Mesenchymal stem cell (in vitro differentiated cells and primary cell): ENCODE measurements at regions not wholly inside any gene's neighbourhood (a gene's known extent, or its start where the extent isn't known, plus 50 kb on each side); places are given as distances from the start of the nearest gene placed in this dataset.

Experiments
- DNase-seq: peaks from one replicate; pipeline ENCODE4 v3.0.0-alpha.2; 2013
- H2AFZ ChIP-seq: one replicate; pipeline ENCODE4 v1.6.1; 2013; ENCODE audit warnings: low read depth, mild to moderate bottlenecking, control low read depth, inconsistent platforms, low read length, moderate library complexity
- H2AK5ac ChIP-seq: 2 replicates; pipeline ENCODE4 v1.6.1; 2013; ENCODE audit warnings: low read length, moderate library complexity, mild to moderate bottlenecking, inconsistent platforms; ENCODE audit not compliant: severe bottlenecking
- H2BK120ac ChIP-seq: one replicate; pipeline ENCODE4 v1.6.1; 2013; ENCODE audit warnings: low read depth, mild to moderate bottlenecking, inconsistent platforms, low read length, moderate library complexity
- H2BK12ac ChIP-seq, 2 experiments: one replicate each; pipeline ENCODE4 v1.6.1; 2013; ENCODE audit warnings: inconsistent platforms in 2 of 2, low read length in 2 of 2, mild to moderate bottlenecking in 2 of 2, moderate library complexity in 2 of 2, control low read depth in 1 of 2
- H2BK15ac ChIP-seq: one replicate; pipeline ENCODE4 v1.6.1; 2013; ENCODE audit warnings: mild to moderate bottlenecking, low read depth, inconsistent platforms; ENCODE audit not compliant: poor library complexity, severe bottlenecking
- H2BK5ac ChIP-seq: 2 replicates; pipeline ENCODE4 v1.6.1; 2013; ENCODE audit warnings: low read depth, mild to moderate bottlenecking, low read length, control low read depth, inconsistent platforms; ENCODE audit not compliant: poor library complexity, severe bottlenecking
- H3K14ac ChIP-seq, 2 experiments: one replicate each; pipeline ENCODE4 v1.6.1; 2013; ENCODE audit warnings: inconsistent platforms in 2 of 2, low read length in 2 of 2, control low read depth in 1 of 2, mild to moderate bottlenecking in 1 of 2, moderate library complexity in 1 of 2
- H3K18ac ChIP-seq, 2 experiments: one replicate each; pipeline ENCODE4 v1.6.1; 2013; ENCODE audit warnings: inconsistent platforms in 2 of 2, low read length in 2 of 2, control low read depth in 1 of 2, low read depth in 1 of 2, mild to moderate bottlenecking in 1 of 2
- H3K23ac ChIP-seq, 2 experiments: one replicate each; pipeline ENCODE4 v1.6.1; 2013; ENCODE audit warnings: inconsistent platforms in 2 of 2, low read length in 2 of 2, mild to moderate bottlenecking in 2 of 2, moderate library complexity in 2 of 2, control low read depth in 1 of 2
- H3K27ac ChIP-seq: 2 replicates; pipeline ENCODE4 v1.5.1; 2013; ENCODE audit warnings: mild to moderate bottlenecking, moderate library complexity, low read length, control low read depth, inconsistent platforms; ENCODE audit not compliant: poor library complexity, severe bottlenecking
- H3K27me3 ChIP-seq, 2 experiments: 2 replicates each; pipeline versions ENCODE4 v1.6.1 to v1.7.0; 2013; ENCODE audit warnings: low read length in 2 of 2, mild to moderate bottlenecking in 2 of 2, moderate library complexity in 2 of 2, control low read depth in 1 of 2, inconsistent platforms in 1 of 2; ENCODE audit not compliant: control insufficient read depth in 1 of 2, insufficient read depth in 1 of 2
- H3K36me3 ChIP-seq, 2 experiments: 2 replicates each; pipeline versions ENCODE4 v1.6.1 to v1.7.0; 2013; ENCODE audit warnings: low read length in 2 of 2, control low read depth in 1 of 2, inconsistent platforms in 1 of 2, low read depth in 1 of 2, mild to moderate bottlenecking in 1 of 2; ENCODE audit not compliant: insufficient read depth in 2 of 2, control insufficient read depth in 1 of 2
- H3K4ac ChIP-seq, 2 experiments: one replicate each; pipeline ENCODE4 v1.6.1; 2013; ENCODE audit warnings: inconsistent platforms in 2 of 2, low read length in 2 of 2, mild to moderate bottlenecking in 2 of 2, moderate library complexity in 2 of 2, control low read depth in 1 of 2, low read depth in 1 of 2
- H3K4me1 ChIP-seq: 2 replicates; pipeline ENCODE4 v1.6.1; 2013; ENCODE audit warnings: low read depth, low read length, control low read depth; ENCODE audit not compliant: control insufficient read depth, insufficient read depth
- H3K4me2 ChIP-seq: 2 replicates; pipeline ENCODE4 v1.6.1; 2013; ENCODE audit warnings: low read length, mild to moderate bottlenecking, inconsistent platforms; ENCODE audit not compliant: poor library complexity, severe bottlenecking
- H3K4me3 ChIP-seq, 2 experiments: 2 replicates each; pipeline versions ENCODE4 v1.5.1 to v1.7.0; 2013; ENCODE audit warnings: low read length in 2 of 2, mild to moderate bottlenecking in 2 of 2, control low read depth in 1 of 2, low read depth in 1 of 2; ENCODE audit not compliant: insufficient read depth in 1 of 2
- H3K79me1 ChIP-seq: replicated peaks from 2 replicates; pipeline ENCODE4 v1.6.1; 2013; ENCODE audit warnings: mild to moderate bottlenecking, control low read depth, low read length, inconsistent platforms; ENCODE audit not compliant: poor library complexity, severe bottlenecking
- H3K9ac ChIP-seq: 2 replicates; pipeline ENCODE4 v1.7.0; 2013; ENCODE audit warnings: mild to moderate bottlenecking, low read length, moderate library complexity
- H3K9me3 ChIP-seq: 2 replicates; pipeline ENCODE4 v1.7.0; 2013; ENCODE audit warnings: mild to moderate bottlenecking, low read length; ENCODE audit not compliant: control insufficient read depth
- H4K8ac ChIP-seq: one replicate; pipeline ENCODE4 v1.6.1; 2013; ENCODE audit warnings: inconsistent platforms, mild to moderate bottlenecking, low read length, moderate library complexity
- H4K91ac ChIP-seq: one replicate; pipeline ENCODE4 v1.6.1; 2013; ENCODE audit warnings: mild to moderate bottlenecking, low read length, inconsistent platforms
- WGBS: methylation state at CpG from one replicate; pipeline ENCODE4 v1.1.7; 2013; ENCODE audit warnings: mixed read lengths; 5-methylcytosine and 5-hydroxymethylcytosine counted together

DNA sequence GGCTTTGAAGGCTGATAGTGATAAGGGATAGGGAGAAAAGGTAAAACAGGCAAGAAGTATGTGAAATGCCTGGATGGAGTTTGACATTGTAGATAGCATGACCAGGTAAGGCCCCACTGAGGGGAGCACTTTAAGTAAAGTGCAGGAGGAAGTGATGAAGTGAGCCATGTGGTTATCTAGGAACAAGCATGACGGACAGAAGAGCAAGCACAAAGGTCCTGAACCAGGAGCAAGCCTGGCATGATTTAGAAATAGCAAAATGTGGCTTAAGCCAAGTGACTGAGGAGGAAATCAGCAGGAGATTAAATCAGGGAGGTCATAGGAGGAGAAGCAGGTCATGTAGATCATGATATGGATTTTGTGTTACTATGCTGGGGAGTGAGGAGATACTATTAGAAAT lies 129.2 kb downstream of the GLUL start:
- Histone ChIP-seq H4K91ac (no peak overlapping the region), H3K27ac (no peak overlapping the region), H2BK12ac (no peak overlapping the region), H3K4me3 (no peak overlapping the region), H2AFZ (no peak overlapping the region), H3K36me3 (no peaks in the 10 kb centered on the region), H3K79me1 (no peaks in the 10 kb centered on the region), H3K4ac (no peak overlapping the region), H2BK15ac (no peak overlapping the region), H2BK5ac (no peak overlapping the region), H4K8ac (no peak overlapping the region), H3K27me3 (no peaks in the 10 kb centered on the region), H3K4me1 (no peaks in the 10 kb centered on the region), H3K9me3 (no peaks in the 10 kb centered on the region), H3K4me2 (no peak overlapping the region), H2BK120ac (no peak overlapping the region), H3K18ac (no peak overlapping the region), H2AK5ac (no peak overlapping the region), H3K9ac (no peak overlapping the region), H3K23ac (no peak overlapping the region), H3K14ac (no peak overlapping the region)
- no peak for DNase-seq
- 69% methylated on average over 1 of the region's 1 CpG for WGBS

GRCh38 chr1:182261655-182262054 lies 129.9 kb downstream of the GLUL start:
- Histone ChIP-seq H2BK120ac (no peak overlapping the region), H3K9ac (no peak overlapping the region), H3K27me3 (no peaks in the 10 kb centered on the region), H4K8ac (no peak overlapping the region), H3K9me3 (no peaks in the 10 kb centered on the region), H2BK5ac (no peak overlapping the region), H3K4me2 (no peak overlapping the region), H2BK15ac (no peak overlapping the region), H3K4me3 (no peak overlapping the region), H2AK5ac (no peak overlapping the region), H3K27ac (no peak overlapping the region), H3K4ac (no peak overlapping the region), H3K23ac (no peak overlapping the region), H3K18ac (no peak overlapping the region), H3K36me3 (no peaks in the 10 kb centered on the region), H4K91ac (no peak overlapping the region), H3K14ac (no peak overlapping the region), H2BK12ac (no peak overlapping the region), H3K4me1 (no peaks in the 10 kb centered on the region), H2AFZ (no peak overlapping the region), H3K79me1 (no peaks in the 10 kb centered on the region)
- 20% methylated on average over 1 of the region's 1 CpG for WGBS
- no peak for DNase-seq

GRCh38 chr1:182260516-182260915 lies 131.1 kb downstream of the GLUL start:
- H2BK5ac ChIP-seq = no peak overlapping the region
- H2BK15ac ChIP-seq = no peak overlapping the region
- no peak overlapping the region for H3K27ac ChIP-seq
- no peak overlapping the region for H3K18ac ChIP-seq
- no peak overlapping the region for H3K4me3 ChIP-seq
- H3K4me1 ChIP-seq = no peaks in the 10 kb centered on the region
- no peak overlapping the region for H3K23ac ChIP-seq
- H3K9me3 ChIP-seq = no peaks in the 10 kb centered on the region
- H3K36me3 ChIP-seq = no peaks in the 10 kb centered on the region
- WGBS = 95% methylated on average over 4 of the region's 4 CpGs
- H3K4ac ChIP-seq = no peak overlapping the region
- no peak overlapping the region for H2BK120ac ChIP-seq
- no peaks in the 10 kb centered on the region for H3K27me3 ChIP-seq
- no peak overlapping the region for H4K8ac ChIP-seq
- no peak overlapping the region for H2BK12ac ChIP-seq
- H2AK5ac ChIP-seq = no peak overlapping the region
- DNase-seq = no peak
- no peak overlapping the region for H4K91ac ChIP-seq
- no peak overlapping the region for H2AFZ ChIP-seq
- no peak overlapping the region for H3K9ac ChIP-seq
- no peak overlapping the region for H3K4me2 ChIP-seq
- H3K79me1 ChIP-seq = no peaks in the 10 kb centered on the region
- H3K14ac ChIP-seq = no peak overlapping the region

GRCh38 chr1:182259968-182260367 lies 131.6 kb downstream of the GLUL start:
- no peaks in the 10 kb centered on the region for H3K9me3 ChIP-seq
- H3K4me2 ChIP-seq = no peak overlapping the region
- no peaks in the 10 kb centered on the region for H3K36me3 ChIP-seq
- H2BK120ac ChIP-seq = no peak overlapping the region
- H4K8ac ChIP-seq = no peak overlapping the region
- WGBS = 82% methylated on average over 2 of the region's 2 CpGs
- H2AFZ ChIP-seq = no peak overlapping the region
- no peak for DNase-seq
- H3K4me3 ChIP-seq = no peak overlapping the region
- H3K27me3 ChIP-seq = no peaks in the 10 kb centered on the region
- H3K14ac ChIP-seq = no peak overlapping the region
- no peak overlapping the region for H3K27ac ChIP-seq
- H3K4ac ChIP-seq = no peak overlapping the region
- H4K91ac ChIP-seq = no peak overlapping the region
- no peak overlapping the region for H2BK15ac ChIP-seq
- H3K79me1 ChIP-seq = no peaks in the 10 kb centered on the region
- H2BK12ac ChIP-seq = no peak overlapping the region
- no peaks in the 10 kb centered on the region for H3K4me1 ChIP-seq
- H2BK5ac ChIP-seq = no peak overlapping the region
- H2AK5ac ChIP-seq = no peak overlapping the region
- no peak overlapping the region for H3K23ac ChIP-seq
- H3K9ac ChIP-seq = no peak overlapping the region
- H3K18ac ChIP-seq = no peak overlapping the region
